Jurkat, Clone E6-1 (cell line): ENCODE measurements at regions not wholly inside any gene's neighbourhood (a gene's known extent, or its start where the extent isn't known, plus 50 kb on each side); places are given as distances from the start of the nearest gene placed in this dataset.
"Not testable (repeated sequence)": the region's sequence is repeated elsewhere in the genome, so short reads cannot be mapped to it uniquely, and the experiment has no call there.

Experiments
- DNase-seq: peaks from one replicate; pipeline ENCODE4 v3.0.0-alpha.2; 2011; ENCODE audit warnings: low read depth, low spot score
- H3K4me3 ChIP-seq: 2 replicates; pipeline ENCODE4 v1.5.1; 2011; ENCODE audit warnings: mild to moderate bottlenecking, low read length, control low read depth, moderate library complexity

DNA sequence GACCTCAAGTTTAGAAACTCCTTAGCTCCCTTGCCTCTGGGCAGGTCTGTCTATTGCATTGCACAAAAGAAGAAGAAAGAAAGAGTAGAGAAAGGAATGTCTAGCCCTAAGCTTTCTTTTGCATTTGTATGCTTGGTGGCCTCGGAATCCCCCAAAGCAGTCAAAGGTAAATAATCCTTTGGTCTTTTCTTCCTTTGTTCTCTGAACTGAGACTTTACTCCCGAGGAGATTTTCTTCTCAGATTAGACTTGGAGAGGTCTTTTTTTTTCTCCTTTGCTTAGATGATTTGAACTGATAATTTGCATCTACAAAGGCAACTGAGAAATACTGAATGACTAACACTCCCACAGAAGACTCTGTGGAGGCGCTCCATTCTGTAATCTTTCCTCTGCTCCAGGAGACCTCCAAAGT is 93.2 kb downstream of the AKR1D1 start:
- peak; percentile 69 for DNase-seq
- no peak overlapping the region for H3K4me3 ChIP-seq

DNA sequence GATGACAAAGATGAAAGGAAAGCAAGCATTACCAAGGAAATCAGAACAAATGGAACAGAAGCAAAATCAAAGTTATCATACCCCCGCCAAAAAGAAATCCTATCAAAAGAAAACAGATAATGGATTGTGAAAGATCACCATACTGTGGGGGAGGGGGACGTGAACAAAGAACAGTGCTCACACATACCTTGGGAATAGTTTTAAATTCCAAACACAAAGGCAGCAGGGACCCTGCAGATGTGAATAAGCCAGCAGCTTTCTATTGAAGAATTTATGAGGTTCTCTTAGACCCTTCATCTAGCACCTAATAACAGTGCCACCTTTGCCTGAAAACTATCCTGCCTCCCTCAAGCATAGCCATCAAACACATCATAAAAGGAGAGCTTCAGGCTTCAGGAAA is 94.0 kb downstream of the AKR1D1 start:
- no peak for DNase-seq

DNA sequence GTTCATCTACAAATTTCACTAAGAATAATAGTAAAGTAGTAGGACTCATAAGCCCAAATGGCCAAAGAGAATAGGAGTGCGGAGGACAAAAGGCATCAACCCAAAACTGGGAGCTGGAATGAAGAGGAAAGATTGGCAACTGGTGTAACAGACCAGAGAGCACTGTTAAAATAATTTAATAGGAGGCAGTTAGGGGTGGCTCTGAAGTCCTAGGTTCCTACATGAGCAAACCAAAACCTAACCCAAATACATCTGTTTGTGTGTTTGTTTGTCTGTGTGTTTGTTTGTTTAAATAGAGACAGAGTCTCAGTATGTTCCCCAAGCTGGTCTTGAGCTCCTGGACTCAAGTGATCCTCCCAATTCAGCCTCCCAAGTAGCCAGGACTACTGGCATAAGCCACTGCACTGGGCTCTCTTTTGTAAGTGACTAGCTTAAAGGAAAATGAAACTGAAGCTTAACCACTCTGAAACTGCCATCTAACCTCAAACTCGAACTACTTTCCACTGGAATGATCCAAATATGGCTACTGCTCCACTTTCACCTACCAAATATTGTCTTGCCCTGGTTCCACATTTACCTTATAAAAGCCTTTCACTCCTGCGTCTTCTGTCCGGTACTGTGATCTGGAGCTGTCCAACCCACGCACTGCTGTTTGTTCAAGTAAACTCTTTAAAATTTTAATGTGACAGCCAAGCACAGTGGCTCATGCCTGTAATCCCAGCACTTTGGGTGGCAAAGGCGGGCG is 94.9 kb downstream of the AKR1D1 start:
- H3K4me3 ChIP-seq = no peak overlapping the region
- DNase-seq = peak; percentile 54

More for the DNA sequence above, 94.0 kb downstream of the AKR1D1 start:
- H3K4me3 ChIP-seq = no peak overlapping the region

DNA sequence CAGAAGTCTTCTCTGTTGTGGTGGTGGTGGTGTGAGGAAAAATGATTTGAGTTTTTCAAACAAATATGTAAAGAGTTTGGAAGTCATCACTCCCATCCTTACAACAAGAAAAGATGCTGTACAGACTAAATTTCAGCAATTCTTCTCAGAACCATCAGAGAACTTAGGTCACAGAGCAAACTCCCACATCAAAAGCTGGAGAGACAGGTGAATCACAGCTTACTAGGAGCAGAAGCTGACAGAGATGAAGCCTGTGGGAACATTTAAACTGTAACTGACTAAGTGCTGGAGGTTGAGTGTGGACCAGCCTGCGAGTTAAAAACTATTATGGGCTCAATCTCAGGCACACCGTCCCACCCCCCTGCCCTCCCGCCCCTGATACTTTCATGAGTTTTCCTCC is 97.3 kb downstream of the AKR1D1 start:
- no peak overlapping the region for H3K4me3 ChIP-seq
- peak; percentile 72 for DNase-seq

DNA sequence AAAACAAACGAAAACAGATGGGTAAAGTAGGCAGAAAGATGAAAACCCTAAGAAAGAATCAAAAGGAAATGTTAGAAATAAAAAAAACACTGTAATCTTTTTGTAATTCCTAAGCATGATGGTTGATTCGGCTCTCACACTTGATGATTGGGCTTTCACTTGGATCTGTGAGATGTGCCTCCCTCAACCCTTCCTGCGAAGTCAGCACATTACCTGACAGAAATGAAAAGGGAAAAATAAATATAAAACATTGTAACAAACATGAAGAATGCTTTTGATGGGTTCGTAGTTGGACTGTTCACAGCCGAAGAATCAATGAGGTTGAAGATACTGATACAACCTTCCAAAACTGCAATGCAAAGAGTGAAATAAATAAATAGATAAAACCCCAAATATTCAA is 99.8 kb downstream of the AKR1D1 start:
- DNase-seq = no peak
- no peak overlapping the region for H3K4me3 ChIP-seq

DNA sequence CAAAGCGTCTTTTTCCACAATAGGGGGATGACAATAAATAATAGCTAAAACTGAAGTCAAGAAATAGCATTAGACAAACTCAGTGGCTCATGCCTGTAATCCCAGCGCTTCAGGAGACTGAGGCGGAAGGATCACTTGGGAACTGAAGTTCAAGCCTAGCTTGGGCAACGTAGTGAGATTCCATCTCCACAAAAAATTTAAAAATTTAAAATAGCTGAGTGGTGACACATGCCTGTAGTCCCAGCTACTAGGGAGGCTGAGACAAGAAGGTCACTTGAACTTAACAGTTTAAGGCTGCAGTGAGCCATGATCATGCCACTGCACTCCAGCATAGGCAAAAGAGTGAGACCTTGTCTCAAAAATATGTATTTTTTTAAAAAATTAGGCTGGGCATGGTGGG is 107.9 kb downstream of the AKR1D1 start:
- no peak for DNase-seq
- no peak overlapping the region for H3K4me3 ChIP-seq

DNA sequence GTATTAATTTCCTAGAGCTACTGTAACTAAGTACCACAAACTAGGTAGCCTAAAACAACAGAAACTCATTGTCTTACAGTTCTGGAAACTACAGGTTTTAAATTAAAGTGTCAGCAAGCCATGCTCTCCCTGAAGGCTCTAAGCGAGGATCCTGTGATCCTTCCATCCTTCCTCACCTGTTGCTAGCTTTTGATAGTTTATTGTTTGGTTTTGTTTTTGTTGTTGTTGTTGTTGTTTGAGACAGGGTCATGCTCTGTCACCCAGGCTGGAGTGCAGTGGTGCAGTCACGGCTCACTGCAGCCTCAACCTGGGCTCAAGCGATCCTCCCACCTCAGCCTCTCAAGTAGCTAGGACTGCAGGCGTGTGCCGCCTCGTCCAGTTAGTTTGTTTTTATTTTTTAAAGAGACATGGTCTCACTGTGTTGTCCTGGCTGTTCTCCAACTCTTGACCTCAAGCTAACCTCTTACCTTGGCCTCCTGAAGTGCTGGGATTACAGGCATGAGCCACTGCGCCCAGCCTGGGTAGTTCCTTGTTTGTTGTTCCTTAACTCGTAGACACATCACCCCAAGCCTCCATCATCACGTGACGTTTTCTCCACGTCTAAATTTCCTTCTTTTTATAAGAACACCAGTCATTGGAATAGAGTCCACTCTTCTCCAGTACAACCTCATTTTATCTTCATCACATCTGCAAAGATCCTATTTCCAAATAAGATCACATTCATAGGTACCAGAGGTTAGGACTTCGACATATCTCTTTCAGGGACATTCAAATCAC is 109.1 kb downstream of the AKR1D1 start:
- DNase-seq = no peak
- H3K4me3 ChIP-seq = no peak overlapping the region

DNA sequence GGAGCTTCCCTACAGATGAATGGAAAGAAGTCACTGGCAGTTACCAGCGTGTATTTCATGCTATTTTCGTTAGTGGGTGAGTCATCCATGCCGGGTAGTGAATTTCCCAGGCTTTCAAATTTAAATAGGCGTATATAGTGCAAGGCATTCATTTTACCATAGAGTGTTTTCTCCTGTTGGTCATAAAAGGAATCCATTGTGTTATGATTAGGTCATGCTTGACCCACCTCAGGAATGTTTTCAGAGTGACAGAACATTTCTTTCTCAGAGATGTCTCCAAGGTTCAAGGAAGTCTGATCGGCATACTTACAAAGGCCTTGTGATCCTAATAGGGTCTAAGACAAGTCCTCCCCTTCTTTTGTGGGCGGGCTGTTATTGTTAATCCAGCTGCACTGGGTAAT is 110.7 kb downstream of the AKR1D1 start:
- DNase-seq = no peak
- no peak overlapping the region for H3K4me3 ChIP-seq

DNA sequence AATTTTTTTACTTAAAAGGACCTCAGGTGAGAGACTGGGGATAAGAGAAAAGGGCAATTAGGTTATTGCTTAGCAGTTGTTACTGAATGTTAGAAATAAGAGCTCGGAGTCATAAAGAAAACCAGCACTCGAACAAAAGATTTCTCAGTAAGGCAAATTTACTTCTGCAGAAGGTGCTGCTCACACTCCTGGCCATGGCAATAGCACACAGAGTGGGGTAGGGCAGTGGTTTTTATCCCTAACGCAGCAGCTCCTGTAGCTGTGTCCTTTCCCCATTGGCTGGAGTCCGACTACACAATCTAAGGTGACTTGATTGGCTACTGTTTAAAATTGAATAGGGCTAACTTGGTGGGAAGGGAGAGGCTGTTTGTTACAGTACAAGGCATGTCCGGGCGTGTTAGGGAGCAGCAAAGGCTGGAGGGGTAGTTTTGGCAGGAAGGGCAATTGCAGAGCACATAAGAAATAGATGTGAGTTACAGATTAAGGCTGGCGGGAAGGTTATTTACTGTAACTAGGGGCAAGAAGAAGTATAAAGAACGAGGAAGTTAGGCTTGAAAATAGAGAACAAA is 112.1 kb downstream of the AKR1D1 start:
- DNase-seq = no peak
- H3K4me3 ChIP-seq = no peak overlapping the region

DNA sequence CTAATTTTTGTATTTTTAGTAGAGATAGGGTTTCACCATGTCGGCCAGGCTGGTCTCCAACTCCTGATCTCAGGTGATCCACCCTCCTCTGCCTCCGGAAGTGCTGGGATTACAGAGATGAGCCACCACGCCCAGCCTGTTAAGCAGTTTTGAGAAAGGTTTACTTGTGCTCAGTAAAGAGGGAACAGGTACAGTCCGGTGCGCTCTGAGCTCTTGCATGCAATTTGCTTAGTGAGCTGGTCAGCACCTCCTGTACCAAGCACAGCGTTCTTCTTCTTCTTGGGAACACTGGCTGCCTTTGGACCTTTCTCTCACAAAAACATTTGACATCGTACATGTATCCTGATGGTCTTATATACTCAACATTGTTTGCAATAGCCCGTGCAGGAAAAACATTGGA is 118.3 kb downstream of the AKR1D1 start:
- H3K4me3 ChIP-seq = no peak overlapping the region
- no peak for DNase-seq

DNA sequence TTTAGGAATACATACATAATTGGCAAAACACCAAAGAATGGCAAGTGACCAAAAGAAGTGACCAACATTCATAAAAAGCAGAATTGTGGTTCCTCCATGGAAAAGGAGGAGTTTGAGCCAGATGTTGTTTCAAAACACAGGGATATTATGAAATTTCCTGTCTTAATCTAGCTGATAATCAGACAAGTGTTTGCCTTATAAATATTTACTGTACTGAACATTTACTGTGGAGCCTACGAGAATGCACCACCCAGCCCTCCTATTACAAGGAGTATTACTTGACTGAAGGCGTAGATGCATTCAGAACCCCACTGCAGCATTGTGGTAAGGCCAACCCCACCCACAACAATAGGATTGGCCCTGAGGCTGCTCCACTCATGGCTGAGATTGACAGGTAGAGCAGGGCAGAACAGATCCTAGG is 118.9 kb downstream of the AKR1D1 start:
- H3K4me3 ChIP-seq = no peak overlapping the region
- peak; percentile 24 for DNase-seq

DNA sequence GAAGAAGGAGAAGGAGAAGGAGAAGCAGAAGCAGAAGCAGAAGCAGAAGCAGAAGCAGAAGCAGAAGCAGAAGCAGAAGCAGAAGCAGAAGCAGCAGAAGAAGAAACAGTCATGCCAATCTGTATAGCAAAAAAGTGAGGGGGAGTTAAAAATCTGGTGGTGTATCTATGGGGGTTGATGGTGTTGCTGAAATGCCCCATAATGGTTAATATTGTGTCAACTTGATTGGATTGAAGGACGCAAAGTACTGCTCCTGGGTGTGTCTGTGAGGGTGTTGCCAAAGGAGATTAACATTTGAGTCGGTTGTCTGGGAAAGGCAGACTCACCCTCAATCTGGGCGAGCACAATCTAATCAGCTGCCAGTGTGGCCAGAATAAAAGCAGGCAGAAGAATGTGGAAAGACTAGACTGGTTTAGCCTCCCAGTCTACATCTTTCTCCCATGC is 120.3 kb downstream of the AKR1D1 start:
- not testable (repeated sequence) for H3K4me3 ChIP-seq, DNase-seq

DNA sequence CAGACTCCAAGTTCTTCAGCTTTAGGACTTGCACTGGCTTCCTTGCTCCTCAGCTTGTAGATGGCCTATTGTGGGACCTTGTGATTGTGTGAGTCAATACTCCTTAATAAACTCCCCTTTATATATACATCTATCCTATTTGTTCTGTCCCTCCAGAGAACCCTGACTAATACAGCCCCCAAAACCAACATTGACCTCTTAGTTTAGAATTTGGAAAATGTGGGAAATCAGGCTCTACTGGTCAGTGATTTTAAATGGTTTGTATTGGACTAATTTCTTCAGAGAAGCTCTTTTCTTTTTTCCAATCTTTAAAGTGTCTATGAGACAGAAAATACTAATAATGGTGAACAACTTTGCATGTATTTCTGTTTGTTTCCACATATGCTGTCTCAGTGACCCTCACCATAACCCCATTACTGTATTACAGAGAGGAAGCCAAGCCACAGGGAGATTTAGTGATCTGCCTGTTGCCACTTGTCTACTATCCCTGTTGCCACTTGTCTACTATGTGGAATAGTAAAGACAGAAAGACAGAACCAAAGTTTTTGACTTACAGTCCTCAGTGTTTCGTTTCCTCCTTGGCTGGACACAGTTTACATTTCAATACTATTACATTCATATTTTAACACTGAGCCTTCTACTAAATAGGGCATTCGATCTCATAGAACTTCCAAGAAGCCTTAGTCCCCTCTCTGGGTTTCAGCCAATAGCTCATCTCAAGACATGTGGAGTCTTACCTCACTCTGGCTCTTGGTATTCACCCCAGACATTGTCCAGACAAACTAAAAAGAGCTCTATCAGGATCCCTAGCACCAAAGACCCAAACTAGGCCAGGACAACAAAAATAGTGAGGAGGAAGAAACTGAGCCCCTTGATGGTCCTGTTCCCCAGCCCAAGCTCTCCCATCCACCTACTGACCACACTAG is 121.0 kb downstream of the AKR1D1 start:
- H3K4me3 ChIP-seq = no peak overlapping the region
- no peak for DNase-seq

DNA sequence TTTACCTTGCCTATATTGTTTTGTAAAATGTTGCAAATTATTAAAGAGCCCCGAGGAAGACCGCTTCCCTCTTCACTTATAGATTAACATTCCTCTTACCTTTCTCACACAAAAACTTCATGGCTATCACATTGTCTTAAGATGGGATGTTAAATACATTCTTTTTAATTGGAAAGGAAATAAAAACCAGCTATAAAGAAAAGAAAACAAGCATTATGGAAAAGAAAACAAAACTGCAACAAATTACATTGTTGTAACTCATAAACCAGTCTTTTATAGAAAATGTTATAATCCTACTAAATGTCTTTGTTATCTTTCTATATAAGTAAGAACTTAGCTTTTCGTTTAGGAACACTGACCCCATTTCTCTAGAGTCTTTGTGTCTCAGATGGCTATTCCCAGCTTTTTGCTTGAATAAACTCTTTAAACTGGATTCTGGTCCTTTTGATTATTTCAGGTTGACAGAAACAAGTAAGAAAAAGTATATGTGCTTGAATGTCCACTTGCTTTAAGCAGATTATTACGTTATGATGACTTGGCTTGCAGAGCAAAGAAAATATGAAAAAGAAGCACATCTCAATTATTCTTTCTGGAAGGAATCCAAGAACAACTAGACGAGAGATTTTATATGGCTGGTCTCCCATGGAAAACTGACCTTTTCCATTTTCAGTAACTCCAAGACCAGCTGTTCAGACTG is 128.2 kb downstream of the AKR1D1 start:
- no peak for DNase-seq
- H3K4me3 ChIP-seq = no peak overlapping the region

DNA sequence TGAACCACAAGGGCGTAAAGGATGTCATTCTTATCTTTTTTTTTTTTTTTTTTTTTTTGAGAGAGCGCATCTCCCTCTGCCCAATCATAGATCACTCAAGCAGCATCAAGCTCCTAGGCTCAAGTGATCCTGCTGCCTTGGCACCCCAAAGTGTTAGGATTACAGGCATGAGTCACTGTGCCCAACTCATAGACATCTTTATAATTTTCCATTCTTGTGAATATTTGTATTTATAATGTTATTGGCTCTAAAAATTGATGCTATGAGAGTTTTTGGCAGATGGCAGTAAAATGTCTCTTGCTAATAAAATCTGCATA is 128.7 kb downstream of the AKR1D1 start:
- H3K4me3 ChIP-seq = no peak overlapping the region
- no peak for DNase-seq

DNA sequence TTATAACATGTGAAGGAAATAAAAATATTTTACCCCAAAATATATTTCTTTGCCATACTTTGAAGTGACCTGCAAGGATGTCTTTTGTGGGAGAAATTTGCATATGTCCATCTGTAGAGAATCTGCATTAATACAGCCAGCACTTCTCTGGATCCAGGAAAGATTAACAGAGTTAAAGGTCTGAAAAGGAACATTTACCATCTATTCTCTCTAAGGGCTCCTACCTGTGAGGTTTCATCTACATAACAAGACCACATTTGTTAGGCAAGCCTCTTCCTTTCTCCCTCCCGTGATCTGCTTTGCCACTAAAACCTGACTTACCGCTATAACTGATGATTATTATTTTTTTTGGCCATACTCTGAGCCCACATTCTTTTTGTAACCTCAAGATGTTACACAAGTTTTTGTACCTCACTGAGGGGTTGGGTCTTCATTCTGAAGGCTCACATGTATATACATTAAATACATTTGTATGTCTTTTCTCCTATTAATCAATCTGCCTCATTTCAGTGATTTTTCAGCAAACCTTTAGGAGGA is 129.4 kb downstream of the AKR1D1 start:
- DNase-seq = no peak
- no peak overlapping the region for H3K4me3 ChIP-seq

DNA sequence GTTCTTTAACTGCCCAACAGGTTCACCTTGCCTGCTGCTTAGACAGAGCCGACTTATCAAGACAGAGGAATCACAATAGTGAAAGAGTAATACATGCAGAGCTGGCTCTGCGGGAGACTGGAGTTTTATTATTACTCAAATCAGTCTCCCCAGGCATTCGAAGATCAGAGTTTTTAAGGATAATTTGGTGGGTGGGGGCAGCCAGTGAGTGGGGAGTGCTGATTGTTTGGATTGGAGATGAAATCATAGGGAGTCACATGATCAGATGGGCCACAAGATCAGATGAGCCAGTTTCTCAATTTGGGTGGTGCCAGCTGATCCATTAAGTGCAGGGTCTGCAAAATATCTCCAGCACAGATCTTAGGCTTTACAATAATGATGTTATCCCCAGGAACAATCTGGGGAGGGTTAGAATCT is 131.3 kb downstream of the AKR1D1 start:
- H3K4me3 ChIP-seq = no peak overlapping the region
- no peak for DNase-seq

DNA sequence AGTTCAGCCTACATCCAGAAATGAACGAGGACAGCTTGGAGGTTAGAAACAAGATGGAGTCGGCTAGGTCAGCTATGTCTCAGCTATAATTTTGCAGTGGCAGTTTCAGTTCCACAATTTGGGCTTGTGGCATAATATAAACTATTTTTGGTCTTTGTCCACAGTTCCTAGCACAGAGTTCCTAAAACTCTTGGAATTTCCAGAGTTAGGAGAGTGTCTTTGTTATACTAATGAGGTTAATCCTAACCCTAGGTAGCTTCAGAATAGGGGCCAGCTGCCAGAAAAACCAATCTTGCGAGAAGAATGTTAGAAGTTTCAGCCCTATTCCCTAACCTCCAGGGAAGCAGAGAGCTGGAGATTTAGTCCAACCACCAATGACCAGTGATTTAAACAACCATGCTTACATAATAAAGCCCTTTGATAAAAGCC is 131.9 kb downstream of the AKR1D1 start:
- no peak overlapping the region for H3K4me3 ChIP-seq
- DNase-seq = no peak

DNA sequence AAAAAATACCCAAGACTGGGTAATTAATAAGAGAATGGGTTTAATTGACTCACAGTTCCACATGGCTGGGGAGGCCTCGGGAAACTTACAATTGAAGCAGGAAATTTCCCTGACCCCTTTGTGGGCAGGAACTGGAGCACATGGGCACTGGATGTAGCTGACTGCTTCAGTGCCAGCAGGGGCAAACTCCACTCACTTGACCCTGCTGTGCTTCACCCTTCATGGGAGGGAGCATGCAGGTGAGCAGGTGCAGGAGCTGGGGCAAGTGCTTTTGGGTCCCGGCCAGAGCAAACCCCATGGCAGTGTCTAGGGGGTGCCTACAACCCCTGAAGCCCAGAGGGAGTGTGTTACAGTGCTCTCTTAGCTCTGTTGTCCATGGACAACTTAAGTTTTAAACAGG is 132.6 kb downstream of the AKR1D1 start:
- no peak for DNase-seq
- H3K4me3 ChIP-seq = no peak overlapping the region
